A549 (cell line): ENCODE measurements at regions not wholly inside any gene's neighbourhood (a gene's known extent, or its start where the extent isn't known, plus 50 kb on each side); places are given as distances from the start of the nearest gene placed in this dataset.

Experiments
- ATAC-seq, 2 experiments: fragments of 200-7000 bp in 1 of 2; fragments of >200 bp in 1 of 2; cut with Nextera tagmentation in 1 of 2; cut with Tn5 transposase in 1 of 2; 3 replicates each; pipeline versions ENCODE4 v1.8.0 to v1.9.1; 2018 to 2020; ENCODE audit warnings: mild to moderate bottlenecking in 1 of 2, moderate library complexity in 1 of 2
- CTCF ChIA-PET: fragments of 300-600 bp; sonication (Branson Sonifier 250); formaldehyde crosslinking; extraction: SDS; loops from one replicate; lab custom pipeline; 2021; ENCODE audit warnings: antibody characterized with exemption, inconsistent platforms; lab: Yijun Ruan, JAX
- POLR2A ChIA-PET: fragments of 350-600 bp; formaldehyde crosslinking; extraction: SDS; loops from one replicate; lab custom pipeline; 2021; ENCODE audit warnings: antibody characterized with exemption, inconsistent platforms; lab: Yijun Ruan, JAX
- DNase-seq, 2 experiments: peaks; one replicate each; pipeline versions ENCODE4 v3.0.0 to v3.0.0-alpha.2; 2011 to 2016; ENCODE audit warnings: low read depth in 1 of 2, low spot score in 1 of 2
- FAIRE-seq: peaks from 2 replicates; lab custom pipeline; 2011; peaks lifted over from hg19 to GRCh38; lab: Jason Lieb, UNC
- H3K27ac ChIP-seq, 2 experiments: fragments of >200 bp; sonication (Bioruptor Twin); formaldehyde crosslinking; 3 replicates each; pipeline ENCODE4 v1.5.1; 2016 to 2017
- H3K4me1 ChIP-seq: fragments of >200 bp; sonication (Bioruptor Twin); formaldehyde crosslinking; 3 replicates; pipeline ENCODE4 v1.6.1; 2016
- H3K4me2 ChIP-seq: fragments of >200 bp; sonication (Bioruptor Twin); formaldehyde crosslinking; 3 replicates; pipeline ENCODE4 v1.6.1; 2016
- H3K4me3 ChIP-seq: fragments of >200 bp; sonication (Bioruptor Twin); formaldehyde crosslinking; 3 replicates; pipeline ENCODE4 v1.5.1; 2016
- H3K9me3 ChIP-seq: fragments of >200 bp; sonication (Bioruptor Twin); formaldehyde crosslinking; 3 replicates; pipeline ENCODE4 v1.6.1; 2016
- ATOH8 ChIP-seq: fragments of 250-450 bp; sonication (Bioruptor Pico); IDR thresholded peaks from 2 replicates; pipeline ENCODE4 v1.5.0; 2020; ENCODE audit warnings: low read depth, mild to moderate bottlenecking, moderate library complexity
- CBX2 ChIP-seq: fragments of 200-600 bp; sonication (generic); IDR thresholded peaks from 2 replicates; pipeline ENCODE4 v1.6.1; 2016; ENCODE audit warnings: low read depth, mild to moderate bottlenecking, borderline replicate concordance
- CEBPB ChIP-seq, 2 experiments: fragments of >200 bp in 1 of 2; sonication (Bioruptor Twin) in 1 of 2; formaldehyde crosslinking in 1 of 2; IDR thresholded peaks; 2 replicates each; pipeline ENCODE4 v1.6.1; 2012 to 2016
- EHF ChIP-seq: fragments of 250-450 bp; sonication (Bioruptor Pico); IDR thresholded peaks from 2 replicates; pipeline ENCODE4 v1.5.0; 2020; ENCODE audit warnings: mild to moderate bottlenecking
- EHMT2 ChIP-seq: fragments of 200-600 bp; sonication (generic); IDR thresholded peaks from 2 replicates; pipeline ENCODE4 v1.6.1; 2016; ENCODE audit warnings: antibody characterized with exemption, low read depth, mild to moderate bottlenecking, moderate library complexity
- EP300 ChIP-seq, 2 experiments: fragments of >200 bp; sonication (Bioruptor Twin); formaldehyde crosslinking; IDR thresholded peaks; 2 replicates in 1 of 2; 3 replicates in 1 of 2; pipeline ENCODE4 v1.6.1; 2016 to 2017
- ESRRA ChIP-seq: fragments of 150-350 bp; IDR thresholded peaks from 2 replicates; pipeline ENCODE4 v1.6.1; 2014; ENCODE audit warnings: mild to moderate bottlenecking, low read length, borderline replicate concordance
- FOXS1 ChIP-seq: fragments of 250-450 bp; sonication (Bioruptor Pico); IDR thresholded peaks from 2 replicates; pipeline ENCODE4 v1.5.0; 2020; ENCODE audit warnings: mild to moderate bottlenecking, moderate library complexity
- HES2 ChIP-seq: fragments of >200 bp; sonication (Bioruptor Twin); formaldehyde crosslinking; IDR thresholded peaks from 2 replicates; pipeline ENCODE4 v1.6.1; 2016
- HEYL ChIP-seq: fragments of 250-450 bp; sonication (Bioruptor Pico); IDR thresholded peaks from 2 replicates; pipeline ENCODE4 v1.8.0; 2021; ENCODE audit warnings: mild to moderate bottlenecking, moderate library complexity
- HOXA7 ChIP-seq: fragments of 250-450 bp; sonication (Bioruptor Pico); IDR thresholded peaks from 2 replicates; pipeline ENCODE4 v1.5.0; 2020; ENCODE audit warnings: mild to moderate bottlenecking, moderate library complexity
- HOXB5 ChIP-seq: fragments of 250-450 bp; sonication (Bioruptor Pico); IDR thresholded peaks from 2 replicates; pipeline ENCODE4 v1.5.0; 2020; ENCODE audit warnings: mild to moderate bottlenecking, moderate library complexity
- KDM5A ChIP-seq: fragments of 200-600 bp; sonication (generic); IDR thresholded peaks from 2 replicates; pipeline ENCODE4 v1.6.1; 2016; ENCODE audit warnings: antibody characterized with exemption, mild to moderate bottlenecking
- MAX ChIP-seq: IDR thresholded peaks from 2 replicates; pipeline ENCODE4 v1.6.1; 2012
- MAZ ChIP-seq: fragments of 150-350 bp; IDR thresholded peaks from 2 replicates; pipeline ENCODE4 v1.6.1; 2014; ENCODE audit warnings: antibody characterized with exemption, low read depth, low read length, borderline replicate concordance
- MYC ChIP-seq: IDR thresholded peaks from 2 replicates; pipeline ENCODE4 v1.6.1; 2012; ENCODE audit warnings: mild to moderate bottlenecking, inconsistent platforms, low read length, improper control_type of control experiment, borderline replicate concordance
- POLR2AphosphoS2 ChIP-seq: conservative IDR thresholded peaks from 2 replicates; pipeline ENCODE4 v1.6.1; 2012; ENCODE audit warnings: low read length, improper control_type of control experiment, inconsistent platforms
- REST ChIP-seq: fragments of 200-600 bp; sonication (generic); IDR thresholded peaks from 2 replicates; pipeline ENCODE4 v1.6.1; 2016; ENCODE audit warnings: antibody characterized with exemption, mild to moderate bottlenecking, moderate library complexity
- RNF2 ChIP-seq: fragments of 200-600 bp; sonication (generic); IDR thresholded peaks from 2 replicates; pipeline ENCODE4 v1.6.1; 2016; ENCODE audit warnings: low read depth, mild to moderate bottlenecking, antibody characterized with exemption, moderate library complexity, borderline replicate concordance
- TFCP2L1 ChIP-seq: fragments of 250-450 bp; sonication (Bioruptor Pico); IDR thresholded peaks from 2 replicates; pipeline ENCODE4 v1.5.0; 2021; ENCODE audit warnings: mild to moderate bottlenecking
- USF2 ChIP-seq: fragments of 450-650 bp; IDR thresholded peaks from 2 replicates; pipeline ENCODE4 v1.6.1; 2014; ENCODE audit warnings: antibody characterized with exemption
- ZC3H11A ChIP-seq: fragments of 450-650 bp; IDR thresholded peaks from 2 replicates; pipeline ENCODE4 v1.6.1; 2014; ENCODE audit warnings: antibody characterized with exemption, mild to moderate bottlenecking
- ZSCAN20 ChIP-seq: fragments of 250-450 bp; sonication (Bioruptor Pico); IDR thresholded peaks from 2 replicates; pipeline ENCODE4 v1.8.0; 2022; ENCODE audit warnings: mild to moderate bottlenecking, moderate library complexity
- WGBS: methylation state at CpG from one replicate; pipeline ENCODE4 v1.1.6; 2017; ENCODE audit errors: missing lambda C conversion rate; 5-methylcytosine and 5-hydroxymethylcytosine counted together

GRCh38 chrX:39559229-39559628 lies 538.5 kb downstream of the BCOR start:
- TF ChIP-seq RNF2 (no peak), MYC (no peak), POLR2AphosphoS2 (no peak), ZC3H11A (no peak), EP300 (IDR thresholded peaks at IDR 0.05) (no peak), KDM5A (no peak), ESRRA (no peak), HES2 (no peak), HOXB5 (CRISPR knock-in tag) (no peak), ATOH8 (CRISPR knock-in tag) (no peak), USF2 (no peak), MAX (no peak), EHMT2 (no peak), ZSCAN20 (CRISPR knock-in tag) (no peak), CEBPB (IDR thresholded peaks at IDR 0.05) (no peak), TFCP2L1 (CRISPR knock-in tag) (no peak)
- Histone ChIP-seq H3K4me3 (no peak overlapping the region), H3K4me1 (no peaks in the 10 kb centered on the region), H3K27ac (no peak overlapping the region), H3K4me2 (no peak overlapping the region), H3K9me3 (no peaks in the 10 kb centered on the region)
- no peak for ATAC-seq
- CTCF ChIA-PET, result no interaction called here
- no peak for FAIRE-seq
- DNase-seq, result no peak
- POLR2A ChIA-PET, result no interaction called here
- 4% methylated on average over 4 of the region's 4 CpGs for WGBS

- no peak overlapping the region for H3K4me2 ChIP-seq
- ChIA-PET POLR2A (no interaction called here), CTCF (interaction anchor here (0.6 kb wide), 1 partner anchor 9 kb away, joined by 3 read pairs; no protein-coding TSS in a partner anchor)
- no peak overlapping the region for H3K4me3 ChIP-seq
- no peaks in the 10 kb centered on the region for H3K9me3 ChIP-seq
- FAIRE-seq (no peak), DNase-seq (no peak), ATAC-seq (no peak)
- TF ChIP-seq CBX2 (no peak), TFCP2L1 (CRISPR knock-in tag) (no peak), MAZ (no peak), REST (no peak), EHF (CRISPR knock-in tag) (no peak), HOXA7 (CRISPR knock-in tag) (no peak), RNF2 (no peak), HEYL (CRISPR knock-in tag) (no peak), FOXS1 (CRISPR knock-in tag) (no peak), CEBPB (IDR thresholded peaks at IDR 0.05) (no peak)
- no peaks in the 10 kb centered on the region for H3K4me1 ChIP-seq
- no peak overlapping the region for H3K27ac ChIP-seq
- WGBS, result 57% methylated on average over 9 of the region's 12 CpGs
These were observed 537.5 kb downstream of the BCOR start for GRCh38 chrX:39560271-39560670.
